Cardiac muscle cell (in vitro differentiated cells and primary cell): ENCODE measurements at regions not wholly inside any gene's neighbourhood (a gene's known extent, or its start where the extent isn't known, plus 50 kb on each side); places are given as distances from the start of the nearest gene placed in this dataset.

ENCODE experiments used
- DNase-seq, 2 donors: peaks; one replicate each; pipeline versions ENCODE4 v3.0.0 to v3.0.0-alpha.2; 2010 to 2017; ENCODE audit warnings: low read depth in 1 of 2, low spot score in 1 of 2
- H3K27ac ChIP-seq: fragments of 200-600 bp; sonication (generic); 2 replicates; pipeline ENCODE4 v1.5.1; 2016
- H3K27me3 ChIP-seq: fragments of 200-600 bp; sonication (generic); 2 replicates; pipeline ENCODE4 v1.6.0; 2016; ENCODE audit warnings: control low read depth
- H3K36me3 ChIP-seq: fragments of 200-600 bp; sonication (generic); 2 replicates; pipeline ENCODE4 v1.5.1; 2016; ENCODE audit warnings: control low read depth
- H3K4me1 ChIP-seq: fragments of 200-600 bp; sonication (generic); 2 replicates; pipeline ENCODE4 v1.8.1; 2017; ENCODE audit warnings: low read depth, mild to moderate bottlenecking, mixed run types
- H3K4me3 ChIP-seq: fragments of 200-600 bp; sonication (generic); 2 replicates; pipeline ENCODE4 v1.5.1; 2016; ENCODE audit warnings: mild to moderate bottlenecking
- H3K9me3 ChIP-seq: fragments of 200-600 bp; sonication (generic); 2 replicates; pipeline ENCODE4 v1.5.1; 2017; ENCODE audit warnings: low read depth, mild to moderate bottlenecking, control low read depth
- TF ChIP-seq, protein P1 (sequence below): IDR thresholded peaks from 2 replicates; pipeline ENCODE4 v1.5.1; 2012; ENCODE audit warnings: low read depth, mild to moderate bottlenecking, low read length

DNA sequence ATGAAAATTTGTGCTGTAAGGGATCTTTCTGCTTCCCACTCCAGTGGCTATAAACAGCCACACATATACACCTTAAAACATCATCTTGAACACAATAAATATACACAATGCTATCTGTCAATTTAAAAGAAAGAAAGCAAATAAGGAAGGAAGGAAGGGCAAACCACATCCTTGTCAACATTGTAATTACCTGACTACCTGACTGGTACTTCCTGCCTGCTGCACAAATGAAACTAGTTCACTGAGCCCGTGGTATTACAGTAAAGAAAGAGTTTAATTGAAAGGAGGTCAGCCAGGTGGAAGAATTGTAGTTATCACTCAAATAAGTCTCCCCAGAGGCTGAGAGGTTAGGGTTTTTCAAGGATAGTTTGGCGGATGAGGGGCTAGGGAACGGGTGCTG is 344.4 kb upstream of the ASIC2 start:
- no peaks in the 10 kb centered on the region for H3K27me3 ChIP-seq
- no peak for DNase-seq
- H3K36me3 ChIP-seq: no peaks in the 10 kb centered on the region
- no peaks in the 10 kb centered on the region for H3K4me1 ChIP-seq
- H3K27ac ChIP-seq: no peak overlapping the region
- H3K4me3 ChIP-seq: no peak overlapping the region
- H3K9me3 ChIP-seq: no peaks in the 10 kb centered on the region
- TF ChIP-seq, protein P1, sequence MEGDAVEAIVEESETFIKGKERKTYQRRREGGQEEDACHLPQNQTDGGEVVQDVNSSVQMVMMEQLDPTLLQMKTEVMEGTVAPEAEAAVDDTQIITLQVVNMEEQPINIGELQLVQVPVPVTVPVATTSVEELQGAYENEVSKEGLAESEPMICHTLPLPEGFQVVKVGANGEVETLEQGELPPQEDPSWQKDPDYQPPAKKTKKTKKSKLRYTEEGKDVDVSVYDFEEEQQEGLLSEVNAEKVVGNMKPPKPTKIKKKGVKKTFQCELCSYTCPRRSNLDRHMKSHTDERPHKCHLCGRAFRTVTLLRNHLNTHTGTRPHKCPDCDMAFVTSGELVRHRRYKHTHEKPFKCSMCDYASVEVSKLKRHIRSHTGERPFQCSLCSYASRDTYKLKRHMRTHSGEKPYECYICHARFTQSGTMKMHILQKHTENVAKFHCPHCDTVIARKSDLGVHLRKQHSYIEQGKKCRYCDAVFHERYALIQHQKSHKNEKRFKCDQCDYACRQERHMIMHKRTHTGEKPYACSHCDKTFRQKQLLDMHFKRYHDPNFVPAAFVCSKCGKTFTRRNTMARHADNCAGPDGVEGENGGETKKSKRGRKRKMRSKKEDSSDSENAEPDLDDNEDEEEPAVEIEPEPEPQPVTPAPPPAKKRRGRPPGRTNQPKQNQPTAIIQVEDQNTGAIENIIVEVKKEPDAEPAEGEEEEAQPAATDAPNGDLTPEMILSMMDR: no peak

DNA sequence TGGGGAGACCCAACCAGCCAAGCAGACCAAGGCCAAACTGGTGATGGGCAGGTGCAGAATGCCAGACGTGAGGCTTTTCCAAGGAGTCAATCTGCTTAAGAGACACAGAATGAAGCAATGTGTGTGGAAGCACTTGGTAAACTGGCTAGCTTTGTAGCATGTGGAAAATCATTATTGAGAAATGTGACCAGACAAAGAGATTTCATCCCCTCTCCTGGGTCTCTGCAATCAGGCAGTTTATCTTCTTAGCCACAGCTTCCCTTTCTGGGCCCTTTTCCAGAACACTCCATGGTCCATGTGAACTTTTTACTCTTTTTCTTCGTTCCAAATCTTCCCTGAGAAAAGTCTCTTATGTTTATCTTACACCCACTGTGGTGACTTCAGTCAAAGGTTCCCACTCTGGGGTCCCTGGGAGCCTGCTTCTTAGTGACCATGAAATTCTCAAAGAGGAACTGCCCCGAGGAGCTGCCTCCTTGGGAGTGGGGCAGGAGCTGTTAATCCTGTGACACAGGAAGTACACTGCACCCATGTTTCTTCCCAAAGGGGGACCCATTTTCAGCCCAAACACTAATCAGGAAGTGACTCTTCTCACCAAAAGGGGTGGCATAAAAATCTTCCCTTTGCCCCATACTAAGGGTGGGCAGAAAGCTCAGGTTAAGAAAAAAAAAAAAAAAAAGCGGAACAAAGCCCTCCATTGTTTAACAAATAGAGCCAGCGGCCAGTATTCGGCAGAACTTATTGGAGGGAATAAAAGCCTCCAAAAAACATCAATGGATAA is 346.2 kb upstream of the ASIC2 start:
- DNase-seq: no peak
- TF ChIP-seq, protein P1: no peak

DNA sequence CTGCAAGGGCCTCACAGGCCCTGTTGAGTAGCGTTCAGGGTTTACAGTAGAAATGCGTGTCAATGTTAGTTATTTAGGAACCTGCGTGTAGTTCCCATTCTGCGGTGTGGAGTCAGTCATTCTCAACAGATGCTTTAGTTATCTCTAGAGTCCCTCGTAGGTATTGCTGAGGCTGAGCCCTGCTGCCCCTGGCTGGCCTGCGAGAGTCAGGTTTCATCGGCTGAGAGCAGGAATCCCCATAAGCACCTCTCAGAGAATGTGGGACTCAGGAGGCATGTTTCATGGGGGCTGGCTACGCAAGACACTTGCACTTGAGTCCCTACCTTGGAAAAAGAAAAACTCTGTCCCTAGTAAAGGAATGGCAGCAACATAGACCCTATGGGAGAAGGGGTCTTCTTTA is 347.5 kb upstream of the ASIC2 start:
- Histone ChIP-seq H3K36me3 (no peaks in the 10 kb centered on the region), H3K27me3 (no peaks in the 10 kb centered on the region), H3K4me1 (no peaks in the 10 kb centered on the region), H3K9me3 (no peaks in the 10 kb centered on the region), H3K27ac (no peak overlapping the region), H3K4me3 (no peak overlapping the region)
- TF ChIP-seq, protein P1: no peak
- DNase-seq: peak in 1 of 2 donors; percentile 67

More for the DNA sequence above, 346.2 kb upstream of the ASIC2 start:
- H3K27me3 ChIP-seq: no peaks in the 10 kb centered on the region
- no peaks in the 10 kb centered on the region for H3K9me3 ChIP-seq
- no peak overlapping the region for H3K4me3 ChIP-seq
- no peaks in the 10 kb centered on the region for H3K36me3 ChIP-seq
- no peaks in the 10 kb centered on the region for H3K4me1 ChIP-seq
- H3K27ac ChIP-seq: no peak overlapping the region

DNA sequence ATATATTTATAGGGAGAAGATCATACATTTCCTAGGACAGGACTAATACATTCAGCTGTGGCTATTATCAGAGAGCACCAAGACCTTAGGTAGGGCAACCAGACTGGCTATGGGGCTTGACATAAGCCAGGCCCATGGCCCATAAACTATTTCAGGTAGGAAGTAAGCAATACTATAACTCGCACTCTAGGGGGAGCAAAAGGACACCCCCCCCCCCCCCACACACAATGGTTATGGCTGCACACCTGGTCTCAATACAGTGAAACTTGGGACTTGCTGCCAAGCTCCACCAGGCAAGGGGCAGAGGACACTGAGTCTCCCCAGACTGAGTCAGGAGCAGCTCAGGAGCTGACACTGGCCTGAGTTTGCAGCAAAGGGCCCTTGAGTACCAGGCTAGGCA is 348.9 kb upstream of the ASIC2 start:
- Histone ChIP-seq H3K36me3 (no peaks in the 10 kb centered on the region), H3K27ac (no peak overlapping the region), H3K4me1 (no peaks in the 10 kb centered on the region), H3K9me3 (no peaks in the 10 kb centered on the region), H3K4me3 (no peak overlapping the region), H3K27me3 (peaks cover 3% of the 10 kb centered on the region)
- no peak for DNase-seq
- TF ChIP-seq, protein P1: no peak

DNA sequence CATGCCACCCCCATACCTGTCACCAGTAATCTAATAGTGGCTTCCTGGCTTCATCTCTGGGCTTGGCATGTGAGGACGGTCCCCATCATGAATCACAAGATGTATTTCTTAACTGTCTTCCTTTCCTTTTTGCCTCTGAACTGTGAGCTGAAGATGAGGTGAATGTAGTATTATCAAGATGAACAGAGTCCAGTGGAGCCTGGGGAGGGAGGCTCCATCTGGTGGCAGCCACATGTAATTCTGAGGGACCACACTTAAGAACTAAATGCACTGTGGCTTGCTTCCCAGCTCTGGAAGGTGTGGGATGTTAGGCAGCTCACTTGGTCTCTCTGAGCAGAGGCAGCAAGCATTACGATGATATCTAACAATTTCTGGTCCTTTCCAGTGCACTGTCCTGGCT is 354.9 kb upstream of the ASIC2 start:
- TF ChIP-seq, protein P1: peak; percentile 24
- Histone ChIP-seq H3K4me1 (no peaks in the 10 kb centered on the region), H3K27me3 (peaks cover 15% of the 10 kb centered on the region), H3K9me3 (no peaks in the 10 kb centered on the region), H3K36me3 (no peaks in the 10 kb centered on the region), H3K4me3 (no peak overlapping the region), H3K27ac (no peak overlapping the region)
- DNase-seq: peak; percentile 7 to 43
